WERI-Rb-1 (cell line): ENCODE measurements at regions not wholly inside any gene's neighbourhood (a gene's known extent, or its start where the extent isn't known, plus 50 kb on each side); places are given as distances from the start of the nearest gene placed in this dataset.

Experiments
- DNase-seq: peaks from one replicate; pipeline ENCODE4 v3.0.0-alpha.2; 2020
- H3K27ac ChIP-seq: fragments of 250-450 bp; sonication (Bioruptor Pico); 2 replicates; pipeline ENCODE4 v1.5.1; 2020; ENCODE audit warnings: mild to moderate bottlenecking, moderate library complexity
- H3K27me3 ChIP-seq: fragments of 250-450 bp; sonication (Bioruptor Pico); 2 replicates; pipeline ENCODE4 v1.5.1; 2021; ENCODE audit warnings: mild to moderate bottlenecking, low read depth, moderate library complexity; ENCODE audit not compliant: insufficient read depth, severe bottlenecking
- H3K36me3 ChIP-seq: fragments of 250-450 bp; sonication (Bioruptor Pico); 2 replicates; pipeline ENCODE4 v1.5.1; 2020; ENCODE audit warnings: mild to moderate bottlenecking, moderate library complexity
- H3K4me3 ChIP-seq: 2 replicates; pipeline ENCODE4 v1.5.1; 2011; ENCODE audit warnings: low read depth, mild to moderate bottlenecking, control low read depth, low read length
- H3K9me3 ChIP-seq: fragments of 250-450 bp; sonication (Bioruptor Pico); 2 replicates; pipeline ENCODE4 v1.5.1; 2021; ENCODE audit warnings: mild to moderate bottlenecking, moderate library complexity; ENCODE audit not compliant: severe bottlenecking
- TF ChIP-seq, protein P1 (sequence below): IDR thresholded peaks from 2 replicates; pipeline ENCODE4 v1.5.1; 2011; ENCODE audit warnings: low read depth, mild to moderate bottlenecking, control low read depth, inconsistent platforms, low read length

DNA sequence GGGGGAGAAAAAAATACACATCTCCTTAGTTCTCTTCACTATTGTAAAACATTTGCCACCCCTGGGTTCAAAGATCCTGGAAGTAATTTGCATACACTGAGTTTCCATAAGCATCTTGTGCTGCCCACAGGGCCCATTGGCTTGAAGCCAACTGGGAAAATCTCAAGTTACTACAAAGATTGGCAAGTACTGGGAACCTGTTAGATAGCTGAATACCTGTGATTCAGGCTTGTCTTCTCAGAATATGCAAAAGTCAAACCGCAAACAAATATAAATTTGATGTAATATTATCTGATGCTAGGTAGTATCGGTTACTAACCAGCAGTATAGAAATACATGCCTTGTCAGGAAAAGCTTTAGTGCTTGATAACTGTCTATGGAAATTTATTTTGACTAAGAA lies 156.9 kb upstream of the FST start:
- no peak for DNase-seq
- Histone ChIP-seq H3K4me3 (no peak overlapping the region), H3K36me3 (no peaks in the 10 kb centered on the region), H3K9me3 (no peaks in the 10 kb centered on the region), H3K27ac (no peak overlapping the region), H3K27me3 (peaks cover 19% of the 10 kb centered on the region)
- TF ChIP-seq, protein P1, sequence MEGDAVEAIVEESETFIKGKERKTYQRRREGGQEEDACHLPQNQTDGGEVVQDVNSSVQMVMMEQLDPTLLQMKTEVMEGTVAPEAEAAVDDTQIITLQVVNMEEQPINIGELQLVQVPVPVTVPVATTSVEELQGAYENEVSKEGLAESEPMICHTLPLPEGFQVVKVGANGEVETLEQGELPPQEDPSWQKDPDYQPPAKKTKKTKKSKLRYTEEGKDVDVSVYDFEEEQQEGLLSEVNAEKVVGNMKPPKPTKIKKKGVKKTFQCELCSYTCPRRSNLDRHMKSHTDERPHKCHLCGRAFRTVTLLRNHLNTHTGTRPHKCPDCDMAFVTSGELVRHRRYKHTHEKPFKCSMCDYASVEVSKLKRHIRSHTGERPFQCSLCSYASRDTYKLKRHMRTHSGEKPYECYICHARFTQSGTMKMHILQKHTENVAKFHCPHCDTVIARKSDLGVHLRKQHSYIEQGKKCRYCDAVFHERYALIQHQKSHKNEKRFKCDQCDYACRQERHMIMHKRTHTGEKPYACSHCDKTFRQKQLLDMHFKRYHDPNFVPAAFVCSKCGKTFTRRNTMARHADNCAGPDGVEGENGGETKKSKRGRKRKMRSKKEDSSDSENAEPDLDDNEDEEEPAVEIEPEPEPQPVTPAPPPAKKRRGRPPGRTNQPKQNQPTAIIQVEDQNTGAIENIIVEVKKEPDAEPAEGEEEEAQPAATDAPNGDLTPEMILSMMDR, result no peak

DNA sequence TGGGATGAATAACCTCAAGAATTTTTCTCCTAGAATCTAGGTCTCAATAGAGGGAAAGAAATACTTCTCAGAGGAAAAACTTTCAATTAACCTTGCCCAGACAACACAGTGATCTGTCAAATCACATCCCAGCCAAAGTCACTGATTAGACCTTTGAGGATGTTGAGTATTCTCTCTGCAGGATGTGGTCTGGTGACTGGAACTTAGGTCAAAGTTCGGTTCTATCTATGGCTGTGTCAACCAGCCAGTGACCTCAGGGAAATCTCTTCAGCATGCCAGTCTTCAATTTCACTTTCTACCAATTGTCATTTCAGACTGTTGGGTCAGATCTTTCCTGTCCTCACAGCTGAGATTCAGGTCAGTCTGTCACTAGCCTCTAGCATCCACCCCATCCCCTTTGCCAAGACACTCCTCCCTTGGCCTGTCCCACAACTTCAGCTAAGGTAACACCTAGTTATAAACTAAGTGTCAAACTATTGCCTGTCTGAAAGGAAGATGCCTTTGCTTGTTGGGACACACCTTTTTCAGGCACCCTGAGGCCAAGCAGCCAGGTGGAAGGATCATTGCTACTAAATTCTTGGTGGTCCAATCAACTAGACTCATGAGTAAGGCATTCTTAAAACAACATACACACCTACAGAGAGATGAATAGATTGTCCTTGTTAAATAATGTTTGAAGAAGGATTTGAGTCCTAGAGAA lies 156.3 kb upstream of the FST start:
- no peak for DNase-seq
- Histone ChIP-seq H3K9me3 (no peaks in the 10 kb centered on the region), H3K4me3 (no peak overlapping the region), H3K27me3 (peaks cover 19% of the 10 kb centered on the region), H3K36me3 (no peaks in the 10 kb centered on the region), H3K27ac (no peak overlapping the region)
- TF ChIP-seq, protein P1, result no peak

DNA sequence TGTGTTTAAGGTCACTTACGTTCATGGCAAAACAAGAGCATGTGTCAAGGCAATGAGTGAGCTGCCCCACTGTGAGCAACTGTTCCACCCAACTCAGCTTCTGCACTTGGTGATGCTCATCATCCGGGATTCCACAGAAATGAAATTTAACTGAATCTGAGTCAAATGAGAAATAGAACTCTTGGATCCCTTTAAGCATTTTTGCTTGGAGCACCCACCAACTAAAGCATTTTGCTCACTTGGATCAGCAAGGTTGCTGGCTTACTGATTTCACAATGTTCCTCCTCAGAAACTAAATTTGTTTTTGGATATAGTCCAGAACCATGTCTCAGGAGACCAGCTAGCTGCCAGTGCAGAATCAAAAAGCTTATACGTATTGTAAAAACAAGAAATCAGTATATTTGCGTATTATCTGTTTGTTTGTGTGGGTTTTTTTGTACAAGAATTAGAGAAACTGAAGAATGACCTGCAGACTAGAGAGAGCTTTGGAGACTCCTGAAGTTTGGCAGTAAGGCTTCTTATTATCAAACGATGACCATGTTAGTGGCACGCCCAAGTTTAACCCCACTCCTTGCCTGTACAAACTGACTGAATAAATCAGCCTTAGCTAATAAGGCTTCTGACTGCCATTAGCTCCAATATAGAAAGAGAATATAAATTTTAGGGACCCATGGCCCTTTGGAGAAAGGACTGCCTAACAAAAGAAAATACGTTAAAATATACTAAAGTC lies 153.8 kb upstream of the FST start:
- H3K36me3 ChIP-seq, result no peaks in the 10 kb centered on the region
- H3K27ac ChIP-seq, result no peak overlapping the region
- H3K27me3 ChIP-seq, result peaks cover 18% of the 10 kb centered on the region
- DNase-seq, result no peak
- H3K4me3 ChIP-seq, result no peak overlapping the region
- TF ChIP-seq, protein P1, result no peak
- no peaks in the 10 kb centered on the region for H3K9me3 ChIP-seq

DNA sequence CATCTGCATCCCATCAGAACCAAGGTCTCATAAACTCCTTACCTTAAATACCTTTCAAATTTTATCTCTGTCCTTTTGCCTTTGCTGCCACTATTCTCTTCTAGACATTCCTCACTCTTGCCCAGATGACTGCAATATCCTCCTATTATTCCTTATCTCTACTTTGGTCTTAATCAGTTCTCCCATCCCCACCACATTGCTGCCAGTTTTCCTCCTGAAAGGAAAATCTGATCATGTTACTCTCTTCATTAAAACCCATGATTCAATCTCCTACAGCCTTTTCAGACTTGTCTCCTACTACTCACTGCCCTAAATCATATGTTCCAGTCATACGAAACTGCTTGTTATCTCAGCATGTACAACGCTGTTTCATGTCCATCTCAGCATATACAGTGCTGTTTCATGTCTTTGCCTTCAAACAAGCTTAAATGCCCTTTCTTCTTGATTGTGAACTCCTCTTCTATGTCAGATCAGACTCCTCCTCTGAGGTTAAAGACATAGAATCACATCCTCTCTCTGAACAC lies 152.6 kb upstream of the FST start:
- no peak overlapping the region for H3K4me3 ChIP-seq
- no peaks in the 10 kb centered on the region for H3K9me3 ChIP-seq
- peaks cover 21% of the 10 kb centered on the region for H3K27me3 ChIP-seq
- no peaks in the 10 kb centered on the region for H3K36me3 ChIP-seq
- no peak for DNase-seq
- H3K27ac ChIP-seq, result no peak overlapping the region
- TF ChIP-seq, protein P1, result no peak

DNA sequence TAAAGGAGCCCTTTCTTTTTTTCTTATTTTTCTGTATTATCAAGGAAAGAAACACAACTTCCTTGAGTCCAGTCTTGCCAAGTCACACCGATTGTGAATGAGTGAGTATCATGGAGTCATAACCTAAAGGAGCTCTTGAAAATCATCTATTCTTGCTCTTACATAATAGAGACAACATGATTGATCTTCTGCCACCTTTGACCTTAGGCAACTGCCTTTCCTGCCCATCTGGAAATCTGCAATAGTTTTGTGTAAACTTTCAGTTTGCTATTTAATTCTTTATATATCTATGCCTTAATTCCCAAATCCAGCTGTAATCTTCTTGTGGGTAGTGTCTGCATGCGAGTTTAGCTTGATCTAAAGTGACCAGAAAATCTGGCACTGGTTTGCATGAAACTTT lies 149.9 kb upstream of the FST start:
- DNase-seq, result no peak
- Histone ChIP-seq H3K27ac (no peak overlapping the region), H3K4me3 (no peak overlapping the region), H3K27me3 (peaks cover 20% of the 10 kb centered on the region), H3K36me3 (no peaks in the 10 kb centered on the region), H3K9me3 (no peaks in the 10 kb centered on the region)
- TF ChIP-seq, protein P1, result no peak
